ENCODE measurements at regions not wholly inside any gene's neighbourhood (a gene's known extent, or its start where the extent isn't known, plus 50 kb on each side); places are given as distances from the start of the nearest gene placed in this dataset.

DNA sequence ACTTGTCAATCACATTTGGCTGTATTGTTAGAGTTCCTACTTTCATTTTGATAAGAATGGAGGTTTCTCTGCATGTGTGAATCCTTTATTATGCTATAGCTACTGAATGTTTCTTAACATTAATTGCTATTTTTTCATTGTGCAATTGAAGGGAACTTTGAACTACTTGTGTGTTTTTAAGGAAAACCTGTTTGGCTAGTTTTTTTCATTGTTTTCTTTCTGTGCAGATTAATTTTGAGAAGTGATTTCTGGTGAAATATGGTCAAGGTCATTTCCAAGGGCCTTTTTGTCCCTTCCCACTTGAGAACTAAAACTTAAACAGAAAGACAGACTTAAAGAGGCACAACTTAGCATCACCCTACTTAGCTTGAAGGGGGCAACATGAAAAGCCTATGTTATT, 1309.2 kb upstream of the WWC1 start (continued):
- no peak for TF ChIP-seq RXRA (IDR thresholded peaks at IDR 0.05)
- no peak for TF ChIP-seq FOXA2 (IDR thresholded peaks at IDR 0.05)

DNA sequence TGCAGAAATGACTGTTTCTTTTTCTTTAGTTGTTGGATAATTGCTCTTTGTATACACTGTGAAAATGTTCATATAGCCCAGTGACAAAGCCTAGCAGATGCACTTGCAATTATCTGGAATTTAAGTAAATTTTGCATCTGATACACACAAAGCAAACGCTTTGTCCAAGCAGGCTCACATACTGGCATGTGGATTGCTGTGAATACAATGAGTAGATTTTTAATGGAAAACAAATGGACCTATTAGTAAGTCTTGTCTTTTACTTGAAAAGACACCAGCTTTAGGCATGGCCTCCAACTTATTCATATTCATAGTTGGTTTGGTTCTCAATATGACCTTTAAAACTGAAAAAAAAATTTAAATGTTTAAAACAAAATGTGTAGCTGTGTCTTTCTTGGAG, 1299.8 kb upstream of the WWC1 start:
- Histone ChIP-seq H3K4me3 (ENCODE audit: low read depth in 1 of 3, low read length in 3 of 3) (no peak overlapping the region), H3K27ac (ENCODE audit: low read depth in 1 of 2, low read length in 2 of 2) (no peak overlapping the region), H3K4me1 (ENCODE audit: control insufficient read depth in 4 of 4, insufficient read depth in 4 of 4, low read length in 3 of 4) (no peaks in the 10 kb centered on the region), H3K27me3 (ENCODE audit: control insufficient read depth in 4 of 4, insufficient read depth in 4 of 4, low read length in 3 of 4) (no peaks in the 10 kb centered on the region), H3K9ac (ENCODE audit: low read depth in 1 of 2, low read length in 2 of 2) (no peak overlapping the region), H3K36me3 (ENCODE audit: control insufficient read depth in 4 of 4, insufficient read depth in 3 of 4, low read depth in 1 of 4, low read length in 3 of 4) (no peaks in the 10 kb centered on the region), H3K9me3 (ENCODE audit: control insufficient read depth in 4 of 4, low read length in 3 of 4) (no peaks in the 10 kb centered on the region)
- no peak for DNase-seq (ENCODE audit: low spot score)
- 72% methylated on average over 1 of the region's 1 CpG for WGBS
- no peak for TF ChIP-seq SP1 (IDR thresholded peaks at IDR 0.05)
- TF ChIP-seq JUND (IDR thresholded peaks at IDR 0.05), result no peak
- no peak for TF ChIP-seq GABPA (IDR thresholded peaks at IDR 0.05 in 1 of 2, conservative IDR thresholded peaks at IDR 0.05 in 1 of 2)
- no peak for TF ChIP-seq MAX (IDR thresholded peaks at IDR 0.05)
- no peak for TF ChIP-seq RXRA (IDR thresholded peaks at IDR 0.05)
- no peak for TF ChIP-seq ATF3 (IDR thresholded peaks at IDR 0.05)
- TF ChIP-seq RAD21 (IDR thresholded peaks at IDR 0.05), result no peak
- TF ChIP-seq, protein P1, sequence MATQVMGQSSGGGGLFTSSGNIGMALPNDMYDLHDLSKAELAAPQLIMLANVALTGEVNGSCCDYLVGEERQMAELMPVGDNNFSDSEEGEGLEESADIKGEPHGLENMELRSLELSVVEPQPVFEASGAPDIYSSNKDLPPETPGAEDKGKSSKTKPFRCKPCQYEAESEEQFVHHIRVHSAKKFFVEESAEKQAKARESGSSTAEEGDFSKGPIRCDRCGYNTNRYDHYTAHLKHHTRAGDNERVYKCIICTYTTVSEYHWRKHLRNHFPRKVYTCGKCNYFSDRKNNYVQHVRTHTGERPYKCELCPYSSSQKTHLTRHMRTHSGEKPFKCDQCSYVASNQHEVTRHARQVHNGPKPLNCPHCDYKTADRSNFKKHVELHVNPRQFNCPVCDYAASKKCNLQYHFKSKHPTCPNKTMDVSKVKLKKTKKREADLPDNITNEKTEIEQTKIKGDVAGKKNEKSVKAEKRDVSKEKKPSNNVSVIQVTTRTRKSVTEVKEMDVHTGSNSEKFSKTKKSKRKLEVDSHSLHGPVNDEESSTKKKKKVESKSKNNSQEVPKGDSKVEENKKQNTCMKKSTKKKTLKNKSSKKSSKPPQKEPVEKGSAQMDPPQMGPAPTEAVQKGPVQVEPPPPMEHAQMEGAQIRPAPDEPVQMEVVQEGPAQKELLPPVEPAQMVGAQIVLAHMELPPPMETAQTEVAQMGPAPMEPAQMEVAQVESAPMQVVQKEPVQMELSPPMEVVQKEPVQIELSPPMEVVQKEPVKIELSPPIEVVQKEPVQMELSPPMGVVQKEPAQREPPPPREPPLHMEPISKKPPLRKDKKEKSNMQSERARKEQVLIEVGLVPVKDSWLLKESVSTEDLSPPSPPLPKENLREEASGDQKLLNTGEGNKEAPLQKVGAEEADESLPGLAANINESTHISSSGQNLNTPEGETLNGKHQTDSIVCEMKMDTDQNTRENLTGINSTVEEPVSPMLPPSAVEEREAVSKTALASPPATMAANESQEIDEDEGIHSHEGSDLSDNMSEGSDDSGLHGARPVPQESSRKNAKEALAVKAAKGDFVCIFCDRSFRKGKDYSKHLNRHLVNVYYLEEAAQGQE (IDR thresholded peaks at IDR 0.05), result no peak
- no peak for TF ChIP-seq YY1 (IDR thresholded peaks at IDR 0.05)
- TF ChIP-seq TAF1 (conservative IDR thresholded peaks at IDR 0.05), result no peak
- TF ChIP-seq HNF4A (conservative IDR thresholded peaks at IDR 0.05), result no peak
- TF ChIP-seq NR2F2 (IDR thresholded peaks at IDR 0.05), result no peak
- TF ChIP-seq FOXA1 (IDR thresholded peaks at IDR 0.05), result no peak
- TF ChIP-seq FOXA2 (IDR thresholded peaks at IDR 0.05), result no peak
- TF ChIP-seq HNF4G (IDR thresholded peaks at IDR 0.05), result no peak
- no peak for TF ChIP-seq ZBTB33 (IDR thresholded peaks at IDR 0.05)
- TF ChIP-seq, protein P2, sequence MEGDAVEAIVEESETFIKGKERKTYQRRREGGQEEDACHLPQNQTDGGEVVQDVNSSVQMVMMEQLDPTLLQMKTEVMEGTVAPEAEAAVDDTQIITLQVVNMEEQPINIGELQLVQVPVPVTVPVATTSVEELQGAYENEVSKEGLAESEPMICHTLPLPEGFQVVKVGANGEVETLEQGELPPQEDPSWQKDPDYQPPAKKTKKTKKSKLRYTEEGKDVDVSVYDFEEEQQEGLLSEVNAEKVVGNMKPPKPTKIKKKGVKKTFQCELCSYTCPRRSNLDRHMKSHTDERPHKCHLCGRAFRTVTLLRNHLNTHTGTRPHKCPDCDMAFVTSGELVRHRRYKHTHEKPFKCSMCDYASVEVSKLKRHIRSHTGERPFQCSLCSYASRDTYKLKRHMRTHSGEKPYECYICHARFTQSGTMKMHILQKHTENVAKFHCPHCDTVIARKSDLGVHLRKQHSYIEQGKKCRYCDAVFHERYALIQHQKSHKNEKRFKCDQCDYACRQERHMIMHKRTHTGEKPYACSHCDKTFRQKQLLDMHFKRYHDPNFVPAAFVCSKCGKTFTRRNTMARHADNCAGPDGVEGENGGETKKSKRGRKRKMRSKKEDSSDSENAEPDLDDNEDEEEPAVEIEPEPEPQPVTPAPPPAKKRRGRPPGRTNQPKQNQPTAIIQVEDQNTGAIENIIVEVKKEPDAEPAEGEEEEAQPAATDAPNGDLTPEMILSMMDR (IDR thresholded peaks at IDR 0.05; ENCODE audit: low read depth, low read length, missing input control), result no peak
- no peak for TF ChIP-seq EGR1 (IDR thresholded peaks at IDR 0.05; ENCODE audit: low read depth in 2 of 2)

Measured in liver (tissue), 8 donors.